Sigmoid colon (tissue), 4 donors: ENCODE measurements at regions not wholly inside any gene's neighbourhood (a gene's known extent, or its start where the extent isn't known, plus 50 kb on each side); places are given as distances from the start of the nearest gene placed in this dataset.

Experiments
- EP300 ChIP-seq, 4 donors: sonication (generic); formaldehyde crosslinking; IDR thresholded peaks; one replicate each; pipeline ENCODE4 v1.6.1; 2017; ENCODE audit warnings: antibody characterized with exemption in 4 of 4
- POLR2A ChIP-seq, 2 donors: fragments of 450-650 bp; IDR thresholded peaks; one replicate each; pipeline ENCODE4 v1.6.1; 2016; ENCODE audit warnings: antibody characterized with exemption in 2 of 2, mild to moderate bottlenecking in 2 of 2, moderate library complexity in 2 of 2
- POLR2AphosphoS5 ChIP-seq, 4 donors: sonication (generic); formaldehyde crosslinking; IDR thresholded peaks; one replicate each; pipeline ENCODE4 v1.6.1; 2017; ENCODE audit warnings: antibody characterized with exemption in 4 of 4
- TF ChIP-seq, protein P1 (sequence below), 4 experiments: fragments of 450-650 bp in 3 of 4; fragments of 200-600 bp in 1 of 4; IDR thresholded peaks; one replicate each; pipeline ENCODE4 v1.5.1; 2016 to 2019; ENCODE audit warnings: antibody characterized with exemption in 4 of 4, mild to moderate bottlenecking in 3 of 4, moderate library complexity in 2 of 4

DNA sequence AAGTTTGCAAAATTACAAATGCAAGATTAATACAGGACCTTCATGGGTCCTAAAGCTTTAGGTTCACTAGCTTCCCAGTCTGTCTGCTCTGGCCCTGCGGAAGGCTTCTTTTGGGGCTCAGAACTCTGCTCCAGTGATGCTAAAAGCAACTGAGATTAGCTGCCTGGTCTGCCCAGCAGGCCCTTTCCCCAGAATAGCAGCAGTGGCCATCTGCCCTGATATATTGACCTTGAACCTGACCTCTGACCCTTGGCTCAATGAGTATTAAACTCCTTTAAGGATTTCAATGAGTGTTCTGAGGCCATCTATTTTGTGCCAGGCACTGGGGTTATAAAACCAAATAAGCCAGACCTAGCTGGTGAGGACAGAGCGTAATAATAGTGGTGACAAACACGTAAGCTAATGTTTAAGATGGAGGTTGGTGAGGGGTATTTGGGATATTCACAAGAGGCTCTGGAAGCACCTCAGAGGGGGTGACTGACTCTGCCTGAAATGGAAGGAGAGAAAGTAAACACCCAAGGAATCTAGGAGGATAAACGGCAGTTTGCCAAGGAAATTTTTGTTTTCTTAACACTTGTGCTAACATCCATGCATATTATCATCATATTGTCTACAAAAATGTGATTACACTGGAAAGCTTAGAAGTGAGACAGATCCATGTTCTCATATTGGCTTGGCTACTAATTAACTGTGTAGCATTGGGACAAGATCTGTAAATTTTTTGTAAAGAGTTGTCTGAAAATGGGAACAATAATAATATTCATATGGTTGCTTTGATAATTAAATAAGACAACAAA is 50.4 kb upstream of the LCLAT1 start:
- no peak for TF ChIP-seq POLR2A (IDR thresholded peaks at IDR 0.05)
- TF ChIP-seq, protein P1, sequence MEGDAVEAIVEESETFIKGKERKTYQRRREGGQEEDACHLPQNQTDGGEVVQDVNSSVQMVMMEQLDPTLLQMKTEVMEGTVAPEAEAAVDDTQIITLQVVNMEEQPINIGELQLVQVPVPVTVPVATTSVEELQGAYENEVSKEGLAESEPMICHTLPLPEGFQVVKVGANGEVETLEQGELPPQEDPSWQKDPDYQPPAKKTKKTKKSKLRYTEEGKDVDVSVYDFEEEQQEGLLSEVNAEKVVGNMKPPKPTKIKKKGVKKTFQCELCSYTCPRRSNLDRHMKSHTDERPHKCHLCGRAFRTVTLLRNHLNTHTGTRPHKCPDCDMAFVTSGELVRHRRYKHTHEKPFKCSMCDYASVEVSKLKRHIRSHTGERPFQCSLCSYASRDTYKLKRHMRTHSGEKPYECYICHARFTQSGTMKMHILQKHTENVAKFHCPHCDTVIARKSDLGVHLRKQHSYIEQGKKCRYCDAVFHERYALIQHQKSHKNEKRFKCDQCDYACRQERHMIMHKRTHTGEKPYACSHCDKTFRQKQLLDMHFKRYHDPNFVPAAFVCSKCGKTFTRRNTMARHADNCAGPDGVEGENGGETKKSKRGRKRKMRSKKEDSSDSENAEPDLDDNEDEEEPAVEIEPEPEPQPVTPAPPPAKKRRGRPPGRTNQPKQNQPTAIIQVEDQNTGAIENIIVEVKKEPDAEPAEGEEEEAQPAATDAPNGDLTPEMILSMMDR (IDR thresholded peaks at IDR 0.05) = no peak
- TF ChIP-seq EP300 (IDR thresholded peaks at IDR 0.05) = no peak
- TF ChIP-seq POLR2AphosphoS5 (IDR thresholded peaks at IDR 0.05) = no peak
